GM13976 (cell line): ENCODE measurements at regions not wholly inside any gene's neighbourhood (a gene's known extent, or its start where the extent isn't known, plus 50 kb on each side); places are given as distances from the start of the nearest gene placed in this dataset.

Experiments used
- DNase-seq: peaks from one replicate; pipeline ENCODE4 v3.0.0; 2012; ENCODE audit warnings: low spot score
- in situ Hi-C: fragments of 300-500 bp; cut with MboI; formaldehyde crosslinking; loops from one replicate; pipeline ENCODE4 v1.12.0; 2022; ENCODE audit warnings: low sequenced_read_pairs, mixed read lengths, inconsistent platforms; ENCODE audit not compliant: unreplicated experiment
- TF ChIP-seq, protein P1 (sequence below): IDR thresholded peaks from 2 replicates; pipeline ENCODE4 v1.5.1; 2012; ENCODE audit warnings: borderline replicate concordance, mild to moderate bottlenecking; ENCODE audit not compliant: insufficient read depth; ENCODE audit errors: extremely low read depth, missing control alignments, control extremely low read depth

DNA sequence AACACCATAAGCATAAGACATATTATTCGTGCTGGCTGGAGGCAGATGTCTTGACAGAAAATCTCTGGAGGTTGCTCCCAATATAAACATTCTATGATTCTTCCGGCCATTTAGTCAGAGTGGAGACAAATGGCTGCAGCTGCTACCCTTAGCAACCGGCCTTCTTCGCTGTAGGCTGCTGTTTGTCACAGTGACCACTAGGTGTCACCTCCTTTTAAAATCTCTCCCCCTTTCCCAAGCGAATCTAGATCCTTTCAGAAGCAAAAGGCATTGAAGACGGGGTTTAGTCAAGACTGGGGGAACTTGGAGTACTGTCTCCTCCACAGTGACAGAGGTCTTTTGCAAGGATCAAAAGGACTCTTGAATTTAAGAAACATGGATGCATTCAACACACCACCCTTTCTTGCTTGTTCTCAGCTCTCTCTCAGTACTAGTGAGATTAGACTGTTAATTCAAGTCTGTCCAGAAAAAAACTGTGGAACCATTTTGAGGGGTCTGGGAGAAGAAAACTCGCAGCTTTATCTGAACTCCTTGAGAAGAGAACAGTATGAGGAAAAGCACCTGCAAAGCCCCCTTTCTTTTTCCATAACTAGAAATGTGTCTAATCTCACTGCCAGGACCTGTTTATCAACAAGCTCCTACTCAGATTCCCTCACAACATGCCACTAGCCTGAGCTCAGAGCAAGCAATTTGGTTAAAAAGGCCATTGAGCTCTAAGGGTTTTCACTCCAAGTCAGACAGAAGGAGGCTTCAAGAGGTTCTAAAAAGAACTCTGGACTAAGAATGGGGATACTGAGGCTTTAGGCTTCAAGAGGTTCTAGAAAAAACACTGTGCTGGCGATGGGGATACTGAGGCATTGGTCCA lies 408.3 kb upstream of the PLXNA2 start:
- TF ChIP-seq, protein P1, sequence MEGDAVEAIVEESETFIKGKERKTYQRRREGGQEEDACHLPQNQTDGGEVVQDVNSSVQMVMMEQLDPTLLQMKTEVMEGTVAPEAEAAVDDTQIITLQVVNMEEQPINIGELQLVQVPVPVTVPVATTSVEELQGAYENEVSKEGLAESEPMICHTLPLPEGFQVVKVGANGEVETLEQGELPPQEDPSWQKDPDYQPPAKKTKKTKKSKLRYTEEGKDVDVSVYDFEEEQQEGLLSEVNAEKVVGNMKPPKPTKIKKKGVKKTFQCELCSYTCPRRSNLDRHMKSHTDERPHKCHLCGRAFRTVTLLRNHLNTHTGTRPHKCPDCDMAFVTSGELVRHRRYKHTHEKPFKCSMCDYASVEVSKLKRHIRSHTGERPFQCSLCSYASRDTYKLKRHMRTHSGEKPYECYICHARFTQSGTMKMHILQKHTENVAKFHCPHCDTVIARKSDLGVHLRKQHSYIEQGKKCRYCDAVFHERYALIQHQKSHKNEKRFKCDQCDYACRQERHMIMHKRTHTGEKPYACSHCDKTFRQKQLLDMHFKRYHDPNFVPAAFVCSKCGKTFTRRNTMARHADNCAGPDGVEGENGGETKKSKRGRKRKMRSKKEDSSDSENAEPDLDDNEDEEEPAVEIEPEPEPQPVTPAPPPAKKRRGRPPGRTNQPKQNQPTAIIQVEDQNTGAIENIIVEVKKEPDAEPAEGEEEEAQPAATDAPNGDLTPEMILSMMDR: peak; percentile 86
- peak; percentile 70 for DNase-seq
- in situ Hi-C loops: no loop called here

DNA sequence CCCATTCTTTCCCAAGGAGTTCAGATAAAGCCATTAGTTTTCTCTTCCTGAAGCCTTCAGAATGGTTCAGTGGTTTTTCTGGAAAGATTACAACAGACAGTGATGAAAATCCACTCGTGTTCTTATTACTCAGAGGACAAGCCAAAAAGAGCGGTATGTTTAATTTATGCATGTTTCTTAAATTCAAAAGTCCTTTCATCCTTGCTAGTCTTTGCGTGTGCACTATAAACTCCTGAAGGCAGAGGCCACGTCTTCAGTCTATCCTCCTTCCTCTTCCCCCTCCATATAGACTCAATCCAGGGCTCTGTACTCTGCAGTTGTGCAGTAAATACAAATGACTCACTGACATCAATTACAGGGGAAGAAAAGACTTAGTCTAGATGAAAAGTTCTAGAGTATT lies 409.2 kb upstream of the PLXNA2 start:
- in situ Hi-C loops: no loop called here
- DNase-seq: no peak
- TF ChIP-seq, protein P1: no peak

DNA sequence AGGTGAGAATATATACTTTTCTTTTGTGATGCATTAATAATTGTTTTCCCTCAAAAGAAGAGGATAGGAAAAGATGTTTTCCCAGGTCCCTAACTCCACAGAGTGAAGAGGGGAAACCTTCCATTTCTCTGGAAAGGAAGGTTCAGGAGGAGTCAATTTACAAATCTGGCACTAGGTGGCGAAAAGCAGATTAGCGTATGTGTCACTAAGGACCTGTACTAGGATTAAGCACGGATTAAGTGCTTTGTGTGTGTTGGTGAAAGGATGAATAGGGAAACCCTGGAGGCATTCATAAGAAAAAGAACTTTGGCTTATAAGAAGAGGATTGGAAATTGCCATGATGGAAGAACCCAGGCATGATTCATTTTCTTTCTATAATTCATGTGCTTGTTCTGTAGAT lies 410.1 kb upstream of the PLXNA2 start:
- peak; percentile 13 for DNase-seq
- in situ Hi-C loops: no loop called here
- TF ChIP-seq, protein P1: peak; percentile 39

DNA sequence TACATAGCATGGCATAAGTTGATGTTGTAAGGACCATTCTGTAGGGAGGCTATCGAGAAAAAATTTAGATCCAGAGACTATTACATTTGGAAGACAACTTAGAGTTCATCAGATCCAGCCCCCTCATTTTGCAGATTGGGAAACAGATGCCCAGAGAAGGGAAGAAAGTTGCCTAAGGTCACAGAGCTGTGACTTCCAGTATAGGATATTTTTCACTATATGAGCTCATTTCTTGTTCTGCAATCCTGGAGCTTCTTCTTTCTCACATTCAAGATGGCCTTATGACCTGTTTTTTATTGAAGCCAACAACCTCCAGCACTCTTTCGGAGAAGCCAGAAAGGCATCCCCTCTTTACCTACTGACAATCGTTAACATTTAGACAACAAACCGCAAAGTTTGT lies 421.8 kb upstream of the PLXNA2 start:
- TF ChIP-seq, protein P1: no peak
- DNase-seq: no peak
- in situ Hi-C loops: no loop called here

DNA sequence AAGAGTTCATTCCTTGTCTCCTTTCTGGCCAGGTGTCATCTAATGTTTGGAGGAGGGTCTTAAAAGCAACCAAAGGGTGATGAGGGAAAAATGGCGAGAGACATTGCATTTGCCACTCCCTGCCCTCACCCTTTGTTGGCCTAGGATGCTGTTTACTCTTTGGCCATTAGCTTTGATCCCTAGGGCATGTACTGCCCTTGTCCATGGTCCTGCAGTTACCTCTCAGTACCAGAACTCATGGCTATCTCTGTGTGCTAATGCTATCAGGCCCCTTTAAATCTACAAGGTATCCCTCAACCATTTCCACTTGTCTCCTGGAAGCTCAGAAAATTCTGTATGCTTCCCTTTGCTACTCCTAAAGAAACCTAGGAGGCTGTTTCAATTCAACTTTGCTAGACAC lies 424.8 kb upstream of the PLXNA2 start:
- TF ChIP-seq, protein P1: no peak
- in situ Hi-C loops: no loop called here
- DNase-seq: no peak

DNA sequence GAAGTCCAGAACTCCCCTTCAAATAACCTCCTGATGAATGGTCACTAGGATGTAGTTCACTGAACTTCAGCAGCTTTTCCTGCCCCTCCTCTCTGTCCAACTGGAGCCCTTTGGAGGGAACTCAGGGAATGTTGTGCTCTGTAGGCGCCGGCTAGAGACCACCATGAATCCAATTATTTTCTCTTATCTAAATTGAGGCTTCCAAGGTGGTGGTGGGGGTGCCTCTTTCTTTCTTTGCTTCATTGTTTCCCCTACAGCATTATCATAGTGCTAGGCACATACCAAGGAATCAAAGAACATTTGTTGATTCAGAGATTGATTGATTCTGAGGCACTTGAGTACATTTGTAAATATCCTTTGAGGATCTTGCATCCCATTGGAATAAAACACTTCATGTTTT lies 426.6 kb upstream of the PLXNA2 start:
- TF ChIP-seq, protein P1: no peak
- in situ Hi-C loops: no loop called here
- DNase-seq: no peak
